PFSK-1 (cell line): ENCODE measurements at regions not wholly inside any gene's neighbourhood (a gene's known extent, or its start where the extent isn't known, plus 50 kb on each side); places are given as distances from the start of the nearest gene placed in this dataset.

ENCODE experiments used
- FOXP2 ChIP-seq: optimal IDR thresholded peaks from 2 replicates; pipeline ENCODE3; 2011; ENCODE audit warnings: borderline replicate concordance, control low read depth, inconsistent platforms; ENCODE audit not compliant: insufficient read depth; ENCODE audit errors: extremely low read length, extremely low read depth
- POLR2AphosphoS5 ChIP-seq: IDR thresholded peaks from 2 replicates; pipeline ENCODE4 v1.6.1; 2012; ENCODE audit warnings: low read depth, mild to moderate bottlenecking, control low read depth, low read length, moderate library complexity
- SIN3A ChIP-seq: IDR thresholded peaks from 2 replicates; pipeline ENCODE4 v1.6.1; 2012; ENCODE audit warnings: mild to moderate bottlenecking, low read length, moderate library complexity, borderline replicate concordance; ENCODE audit not compliant: insufficient read depth
- TAF1 ChIP-seq: IDR thresholded peaks from 2 replicates; pipeline ENCODE4 v1.6.1; 2012; ENCODE audit warnings: low read length, control low read depth, borderline replicate concordance; ENCODE audit not compliant: insufficient read depth
- TF ChIP-seq, protein P1 (sequence below), 2 experiments: IDR thresholded peaks; 2 replicates each; pipeline versions ENCODE4 v1.6.1 to v1.8.0; 2011 to 2012; ENCODE audit warnings: low read depth in 2 of 2, low read length in 2 of 2, control low read depth in 1 of 2, inconsistent platforms in 1 of 2, mild to moderate bottlenecking in 1 of 2, moderate library complexity in 1 of 2; ENCODE audit not compliant: insufficient read depth in 1 of 2

DNA sequence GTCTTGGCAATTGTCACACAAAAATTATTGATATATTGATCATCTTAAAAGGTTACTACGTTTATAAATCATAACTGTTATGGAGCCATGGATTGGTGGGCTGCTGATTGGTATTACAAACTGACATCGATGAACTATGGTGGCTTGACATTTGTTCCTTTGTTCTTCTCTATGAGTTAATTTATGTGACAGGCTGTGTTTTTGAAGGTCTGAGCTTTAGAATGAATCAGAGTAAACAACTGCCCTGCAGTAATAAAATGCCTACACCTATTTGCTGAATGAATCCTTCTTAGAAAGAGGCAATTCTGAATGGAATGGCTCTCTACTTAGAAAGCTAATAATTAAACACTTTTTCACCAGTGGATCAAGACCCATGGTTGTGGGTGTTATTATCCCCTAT, 506.3 kb upstream of the SPTLC3 start:
- no peak for TF ChIP-seq SIN3A

DNA sequence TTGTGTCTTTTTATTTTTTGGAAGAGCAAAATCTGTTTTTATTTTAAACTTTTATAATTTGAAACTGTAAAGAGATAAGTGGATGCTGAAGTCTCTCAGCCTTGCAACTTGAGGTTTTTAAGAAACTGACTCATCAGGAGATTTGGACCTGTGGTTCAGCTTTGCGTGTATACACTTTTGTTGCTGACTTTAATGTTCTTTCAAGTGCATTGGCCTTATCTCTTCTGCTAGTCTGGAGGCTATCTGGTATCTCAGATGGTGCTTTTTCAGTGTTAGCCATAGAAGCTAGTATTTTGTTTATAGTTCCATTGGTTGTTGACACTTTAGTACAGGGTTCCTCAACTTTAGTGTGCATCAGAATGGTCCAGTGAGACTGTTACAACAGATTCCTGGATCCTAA, 504.0 kb upstream of the SPTLC3 start:
- TF ChIP-seq POLR2AphosphoS5 (no peak), FOXP2 (no peak), TAF1 (no peak), SIN3A (no peak)
- TF ChIP-seq, protein P1, sequence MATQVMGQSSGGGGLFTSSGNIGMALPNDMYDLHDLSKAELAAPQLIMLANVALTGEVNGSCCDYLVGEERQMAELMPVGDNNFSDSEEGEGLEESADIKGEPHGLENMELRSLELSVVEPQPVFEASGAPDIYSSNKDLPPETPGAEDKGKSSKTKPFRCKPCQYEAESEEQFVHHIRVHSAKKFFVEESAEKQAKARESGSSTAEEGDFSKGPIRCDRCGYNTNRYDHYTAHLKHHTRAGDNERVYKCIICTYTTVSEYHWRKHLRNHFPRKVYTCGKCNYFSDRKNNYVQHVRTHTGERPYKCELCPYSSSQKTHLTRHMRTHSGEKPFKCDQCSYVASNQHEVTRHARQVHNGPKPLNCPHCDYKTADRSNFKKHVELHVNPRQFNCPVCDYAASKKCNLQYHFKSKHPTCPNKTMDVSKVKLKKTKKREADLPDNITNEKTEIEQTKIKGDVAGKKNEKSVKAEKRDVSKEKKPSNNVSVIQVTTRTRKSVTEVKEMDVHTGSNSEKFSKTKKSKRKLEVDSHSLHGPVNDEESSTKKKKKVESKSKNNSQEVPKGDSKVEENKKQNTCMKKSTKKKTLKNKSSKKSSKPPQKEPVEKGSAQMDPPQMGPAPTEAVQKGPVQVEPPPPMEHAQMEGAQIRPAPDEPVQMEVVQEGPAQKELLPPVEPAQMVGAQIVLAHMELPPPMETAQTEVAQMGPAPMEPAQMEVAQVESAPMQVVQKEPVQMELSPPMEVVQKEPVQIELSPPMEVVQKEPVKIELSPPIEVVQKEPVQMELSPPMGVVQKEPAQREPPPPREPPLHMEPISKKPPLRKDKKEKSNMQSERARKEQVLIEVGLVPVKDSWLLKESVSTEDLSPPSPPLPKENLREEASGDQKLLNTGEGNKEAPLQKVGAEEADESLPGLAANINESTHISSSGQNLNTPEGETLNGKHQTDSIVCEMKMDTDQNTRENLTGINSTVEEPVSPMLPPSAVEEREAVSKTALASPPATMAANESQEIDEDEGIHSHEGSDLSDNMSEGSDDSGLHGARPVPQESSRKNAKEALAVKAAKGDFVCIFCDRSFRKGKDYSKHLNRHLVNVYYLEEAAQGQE (IDR thresholded peaks at IDR 0.05; ENCODE audit: insufficient read depth in 1 of 2, low read depth in 2 of 2, low read length in 2 of 2): no peak

DNA sequence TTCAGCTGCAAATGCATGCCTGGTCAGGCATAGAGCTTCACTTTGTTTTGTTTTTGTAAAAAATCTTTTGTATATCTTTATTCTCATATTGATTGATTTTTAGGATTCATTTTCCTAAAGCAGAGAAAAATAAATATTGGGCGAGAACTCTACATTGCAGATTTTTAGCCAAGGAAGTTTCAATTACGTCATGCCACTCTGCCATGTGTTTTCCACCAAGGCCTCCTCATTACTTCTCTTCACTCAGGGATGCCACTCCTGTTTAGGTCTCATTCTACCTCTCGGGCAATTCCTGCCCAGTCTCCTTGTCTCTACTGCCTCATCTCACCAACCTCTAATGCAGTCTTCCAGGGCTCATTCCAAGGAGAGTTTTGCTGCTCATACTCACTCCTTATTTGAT, 497.3 kb upstream of the SPTLC3 start:
- no peak for TF ChIP-seq SIN3A
- TF ChIP-seq FOXP2: no peak
- TF ChIP-seq POLR2AphosphoS5: no peak
- TF ChIP-seq, protein P1 (IDR thresholded peaks at IDR 0.05; ENCODE audit: insufficient read depth in 1 of 2, low read depth in 2 of 2, low read length in 2 of 2): no peak
- TF ChIP-seq TAF1: no peak

DNA sequence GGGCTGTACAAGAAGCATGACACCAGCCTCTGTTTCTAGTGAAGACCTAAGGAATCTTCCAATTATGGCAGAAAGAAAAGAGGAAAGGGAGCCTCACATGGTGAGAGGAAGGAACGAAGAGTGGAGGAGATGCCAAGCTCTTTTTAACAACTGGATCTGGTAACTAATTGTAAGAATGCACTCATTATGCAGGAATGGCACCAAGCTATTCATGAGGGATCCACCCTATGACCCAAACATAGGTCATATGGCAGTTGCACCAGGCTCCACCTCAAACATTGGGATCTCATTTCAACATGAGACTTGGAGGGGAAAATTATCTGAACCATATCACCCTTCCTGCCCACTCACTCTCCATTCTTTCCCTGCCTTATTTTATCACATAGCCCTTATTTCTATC, 496.0 kb upstream of the SPTLC3 start:
- TF ChIP-seq FOXP2 (no peak), SIN3A (no peak), TAF1 (no peak), POLR2AphosphoS5 (no peak)
- TF ChIP-seq, protein P1 (IDR thresholded peaks at IDR 0.05; ENCODE audit: insufficient read depth in 1 of 2, low read depth in 2 of 2, low read length in 2 of 2): no peak

DNA sequence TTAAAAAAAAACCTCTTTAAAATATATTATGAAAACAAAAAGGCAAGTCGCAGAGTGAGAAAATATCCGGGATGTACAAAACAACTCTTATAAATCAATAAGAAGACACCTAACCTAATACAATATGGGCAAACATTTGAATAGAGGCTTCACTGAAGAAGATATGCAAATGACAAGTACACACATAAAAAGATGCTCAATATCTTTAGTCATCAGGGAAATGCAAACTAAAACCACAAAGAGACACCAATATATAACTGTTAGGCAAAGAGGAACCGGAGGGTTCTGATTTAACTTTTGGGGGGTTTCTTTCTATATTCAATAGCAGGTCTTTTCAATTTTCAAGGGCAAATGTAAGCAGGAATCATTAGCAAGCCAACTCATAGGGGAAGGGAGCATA, 480.7 kb upstream of the SPTLC3 start:
- no peak for TF ChIP-seq TAF1
- TF ChIP-seq SIN3A: no peak
- TF ChIP-seq, protein P1 (IDR thresholded peaks at IDR 0.05; ENCODE audit: insufficient read depth in 1 of 2, low read depth in 2 of 2, low read length in 2 of 2): no peak
- no peak for TF ChIP-seq POLR2AphosphoS5

DNA sequence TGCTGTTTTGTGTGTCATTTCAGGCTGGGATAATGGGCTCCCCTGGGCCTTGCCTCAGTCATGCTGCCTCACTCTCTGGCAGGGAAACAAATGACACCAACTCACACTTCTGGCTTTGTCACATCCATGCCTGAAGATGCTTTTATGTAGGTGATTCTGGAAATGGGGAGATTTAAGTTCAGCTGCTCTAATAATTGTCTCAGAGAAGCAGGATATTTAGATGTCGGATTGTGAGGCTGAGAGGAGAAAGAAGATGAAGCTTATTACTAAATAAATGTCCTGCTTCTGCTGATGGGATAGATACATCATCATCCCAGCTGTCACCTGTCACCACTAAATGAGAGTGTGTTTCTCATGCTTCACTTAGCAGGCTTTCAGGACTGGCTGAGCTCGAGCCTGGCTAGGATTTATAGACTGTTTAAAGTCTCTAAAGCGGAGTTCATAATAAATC, 480.2 kb upstream of the SPTLC3 start:
- TF ChIP-seq FOXP2 (no peak), SIN3A (no peak), POLR2AphosphoS5 (no peak), TAF1 (no peak)
- TF ChIP-seq, protein P1 (IDR thresholded peaks at IDR 0.05; ENCODE audit: insufficient read depth in 1 of 2, low read depth in 2 of 2, low read length in 2 of 2): no peak
